ENCODE measurements at regions not wholly inside any gene's neighbourhood (a gene's known extent, or its start where the extent isn't known, plus 50 kb on each side); places are given as distances from the start of the nearest gene placed in this dataset.

DNA sequence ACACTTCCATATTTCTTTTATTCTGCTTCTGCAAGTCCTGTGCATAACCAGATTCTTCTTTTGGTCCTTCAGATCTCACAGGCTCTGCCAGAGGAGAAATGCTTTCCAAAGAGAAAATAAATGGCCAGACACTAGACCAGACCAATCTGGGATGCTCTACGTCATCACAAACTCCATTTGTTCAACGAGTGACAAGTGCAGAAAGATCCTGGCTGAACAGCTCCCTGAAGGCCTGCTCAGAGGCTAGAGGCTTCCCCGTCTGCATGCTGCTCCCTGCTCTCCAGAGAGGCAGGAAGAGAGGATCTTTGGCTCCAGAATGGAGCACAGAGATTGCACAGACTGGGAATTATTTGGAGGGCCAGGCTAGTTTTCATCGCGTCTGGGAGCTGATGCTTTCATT lies 232.7 kb downstream of the MAF start:
- TF ChIP-seq, protein P1, sequence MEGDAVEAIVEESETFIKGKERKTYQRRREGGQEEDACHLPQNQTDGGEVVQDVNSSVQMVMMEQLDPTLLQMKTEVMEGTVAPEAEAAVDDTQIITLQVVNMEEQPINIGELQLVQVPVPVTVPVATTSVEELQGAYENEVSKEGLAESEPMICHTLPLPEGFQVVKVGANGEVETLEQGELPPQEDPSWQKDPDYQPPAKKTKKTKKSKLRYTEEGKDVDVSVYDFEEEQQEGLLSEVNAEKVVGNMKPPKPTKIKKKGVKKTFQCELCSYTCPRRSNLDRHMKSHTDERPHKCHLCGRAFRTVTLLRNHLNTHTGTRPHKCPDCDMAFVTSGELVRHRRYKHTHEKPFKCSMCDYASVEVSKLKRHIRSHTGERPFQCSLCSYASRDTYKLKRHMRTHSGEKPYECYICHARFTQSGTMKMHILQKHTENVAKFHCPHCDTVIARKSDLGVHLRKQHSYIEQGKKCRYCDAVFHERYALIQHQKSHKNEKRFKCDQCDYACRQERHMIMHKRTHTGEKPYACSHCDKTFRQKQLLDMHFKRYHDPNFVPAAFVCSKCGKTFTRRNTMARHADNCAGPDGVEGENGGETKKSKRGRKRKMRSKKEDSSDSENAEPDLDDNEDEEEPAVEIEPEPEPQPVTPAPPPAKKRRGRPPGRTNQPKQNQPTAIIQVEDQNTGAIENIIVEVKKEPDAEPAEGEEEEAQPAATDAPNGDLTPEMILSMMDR (IDR thresholded peaks at IDR 0.05) = no peak
- TF ChIP-seq POLR2A (IDR thresholded peaks at IDR 0.05) = no peak
- Histone ChIP-seq H3K9me3 (replicated peaks in 1 of 3) (no peaks in the 10 kb centered on the region), H3K4me3 (no peak overlapping the region), H3K36me3 (replicated peaks in 1 of 2) (no peaks in the 10 kb centered on the region), H3K4me1 (replicated peaks in 1 of 2) (no peaks in the 10 kb centered on the region), H3K27ac (no peak overlapping the region), H3K27me3 (no peaks in the 10 kb centered on the region)
- intact Hi-C loops (cut with DNase I) = no loop called here
- DNase-seq = no peak
- 73 to 82% (median 77%) methylated on average over 4 to 5 of the region's 5 CpGs for WGBS, 4 donors

DNA sequence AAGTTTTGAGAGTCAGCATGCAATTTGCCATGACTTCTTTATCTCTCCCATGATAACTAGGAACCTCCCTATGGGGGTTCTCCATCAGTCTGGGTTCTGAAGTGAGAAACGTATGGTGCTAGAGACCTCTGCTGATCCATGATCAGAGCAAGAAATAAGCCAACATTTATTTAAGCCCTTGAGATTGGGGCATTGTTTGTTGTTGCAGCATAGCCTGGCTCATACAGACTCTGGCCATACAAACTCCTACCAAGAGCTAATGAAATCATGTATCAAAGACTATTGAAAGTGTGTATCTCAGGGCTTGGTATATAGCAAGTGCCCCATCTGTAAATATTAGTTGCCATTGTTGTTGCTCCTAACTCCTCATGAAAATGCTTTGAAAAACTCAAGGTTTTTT lies 233.9 kb downstream of the MAF start:
- intact Hi-C loops (cut with DNase I) = no loop called here
- WGBS, 4 donors = 70 to 73% (median 72%) methylated on average over 1 of the region's 1 CpG
- Histone ChIP-seq H3K9me3 (replicated peaks in 1 of 3) (no peaks in the 10 kb centered on the region), H3K4me3 (no peak overlapping the region), H3K4me1 (replicated peaks in 1 of 2) (no peaks in the 10 kb centered on the region), H3K36me3 (replicated peaks in 1 of 2) (no peaks in the 10 kb centered on the region), H3K27me3 (no peaks in the 10 kb centered on the region), H3K27ac (no peak overlapping the region)
- no peak for DNase-seq
- no peak for TF ChIP-seq POLR2A (IDR thresholded peaks at IDR 0.05)
- TF ChIP-seq, protein P1 (IDR thresholded peaks at IDR 0.05) = no peak

DNA sequence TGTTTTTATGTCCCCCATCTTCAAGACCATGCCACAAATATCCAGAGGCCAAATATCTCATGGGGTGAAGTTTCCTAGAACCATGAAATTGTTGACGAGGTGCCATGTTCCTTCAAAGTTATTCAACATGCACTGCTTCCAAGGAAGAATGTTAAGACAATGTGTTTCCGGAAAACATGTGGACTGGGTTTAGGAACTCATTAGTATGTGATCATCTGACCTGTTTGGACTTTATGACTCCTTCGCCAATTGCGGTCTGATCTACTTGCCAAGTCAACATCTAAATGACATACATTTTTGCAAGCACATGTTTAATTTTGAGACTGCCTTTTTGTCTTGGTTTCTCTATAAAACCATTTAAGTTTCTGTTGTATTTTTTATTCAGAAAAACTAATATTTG lies 234.8 kb downstream of the MAF start:
- Histone ChIP-seq H3K27me3 (no peaks in the 10 kb centered on the region), H3K4me1 (replicated peaks in 1 of 2) (no peaks in the 10 kb centered on the region), H3K27ac (no peak overlapping the region), H3K36me3 (replicated peaks in 1 of 2) (no peaks in the 10 kb centered on the region), H3K4me3 (no peak overlapping the region), H3K9me3 (replicated peaks in 1 of 3) (no peaks in the 10 kb centered on the region)
- no peak for TF ChIP-seq POLR2A (IDR thresholded peaks at IDR 0.05)
- TF ChIP-seq, protein P1 (IDR thresholded peaks at IDR 0.05) = no peak
- no peak for DNase-seq
- intact Hi-C loops (cut with DNase I) = no loop called here
- 87 to 95% (median 89%) methylated on average over 4 of the region's 4 CpGs for WGBS, 4 donors

DNA sequence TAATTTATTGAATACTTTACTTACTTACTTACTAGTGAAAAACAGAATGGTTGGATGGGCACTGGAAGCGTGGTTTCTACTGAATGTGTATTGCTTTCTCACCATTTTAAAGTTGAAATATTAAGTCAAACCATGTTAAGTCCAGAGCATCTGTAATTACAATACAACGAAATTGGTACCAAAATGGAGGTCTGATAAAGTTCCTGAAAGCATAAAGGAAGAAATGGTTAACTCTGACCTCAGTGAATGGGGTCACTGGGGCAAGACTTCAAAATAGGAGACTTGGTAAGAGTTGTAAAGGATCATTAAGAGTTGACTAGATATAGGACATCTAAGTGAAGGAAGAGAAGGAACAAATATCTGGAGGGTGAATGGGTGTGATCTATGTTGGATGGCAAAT lies 237.1 kb downstream of the MAF start:
- DNase-seq = no peak
- TF ChIP-seq, protein P1 (IDR thresholded peaks at IDR 0.05) = no peak
- no peak for TF ChIP-seq POLR2A (IDR thresholded peaks at IDR 0.05)
- H3K4me3 ChIP-seq = no peak overlapping the region
- H3K4me1 ChIP-seq (replicated peaks in 1 of 2) = no peaks in the 10 kb centered on the region
- intact Hi-C loops (cut with DNase I) = no loop called here
- H3K27ac ChIP-seq = no peak overlapping the region
- H3K27me3 ChIP-seq = no peaks in the 10 kb centered on the region
- 77 to 86% (median 83%) methylated on average over 2 of the region's 2 CpGs for WGBS, 4 donors
- H3K9me3 ChIP-seq (replicated peaks in 1 of 3) = no peaks in the 10 kb centered on the region
- H3K36me3 ChIP-seq (replicated peaks in 1 of 2) = no peaks in the 10 kb centered on the region

Data from adrenal gland (tissue), 9 donors.